ENCODE measurements at regions not wholly inside any gene's neighbourhood (a gene's known extent, or its start where the extent isn't known, plus 50 kb on each side); places are given as distances from the start of the nearest gene placed in this dataset.

DNA sequence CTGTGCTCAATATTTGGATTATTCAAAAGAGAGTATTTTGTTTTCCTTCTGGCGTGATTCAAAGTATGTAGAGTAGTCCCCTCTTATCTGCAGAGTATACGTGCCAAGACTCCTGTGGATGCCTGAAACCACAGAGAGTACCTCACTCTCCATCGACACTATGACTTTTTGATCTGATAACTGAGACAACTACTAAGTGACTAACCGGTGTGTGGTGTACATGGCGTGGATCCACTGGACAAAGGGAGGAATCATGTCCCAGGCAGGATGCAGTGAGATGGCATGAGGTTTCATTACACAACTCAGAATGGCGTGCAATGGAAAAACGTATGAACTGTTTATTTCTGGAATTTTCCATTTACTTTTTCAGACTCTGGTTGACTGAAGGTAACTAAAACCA lies 112.2 kb upstream of the PDE7B start:
- no peak for TF ChIP-seq CTCF (IDR thresholded peaks at IDR 0.05; ENCODE audit: control insufficient read depth, insufficient read depth, low read depth, low read length, missing control alignments)
- H3K4me3 ChIP-seq (ENCODE audit: control insufficient read depth, low read depth, low read length) = no peak overlapping the region
- DNase-seq (ENCODE audit: low read depth) = peak; percentile 55

DNA sequence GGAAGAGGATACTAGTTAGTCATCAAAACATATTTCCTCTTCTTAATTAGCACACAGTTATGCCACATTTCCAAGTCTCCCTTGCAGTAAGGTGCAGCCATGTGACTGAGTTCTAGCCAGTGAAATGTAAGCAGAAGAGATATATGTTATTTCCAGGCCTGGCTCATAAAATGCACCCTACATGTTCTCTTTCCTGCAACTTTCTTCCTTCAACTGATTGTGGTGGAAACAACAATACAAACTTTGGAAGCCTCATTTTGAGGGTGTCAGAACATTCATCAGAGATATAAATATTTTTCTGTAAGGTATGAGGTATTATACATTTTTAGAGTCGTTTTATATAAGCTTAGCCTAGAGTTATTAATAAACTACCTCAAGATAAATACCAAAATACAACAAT lies 110.9 kb upstream of the PDE7B start:
- no peak for TF ChIP-seq CTCF (IDR thresholded peaks at IDR 0.05; ENCODE audit: control insufficient read depth, insufficient read depth, low read depth, low read length, missing control alignments)
- H3K4me3 ChIP-seq (ENCODE audit: control insufficient read depth, low read depth, low read length) = no peak overlapping the region
- DNase-seq (ENCODE audit: low read depth) = no peak

DNA sequence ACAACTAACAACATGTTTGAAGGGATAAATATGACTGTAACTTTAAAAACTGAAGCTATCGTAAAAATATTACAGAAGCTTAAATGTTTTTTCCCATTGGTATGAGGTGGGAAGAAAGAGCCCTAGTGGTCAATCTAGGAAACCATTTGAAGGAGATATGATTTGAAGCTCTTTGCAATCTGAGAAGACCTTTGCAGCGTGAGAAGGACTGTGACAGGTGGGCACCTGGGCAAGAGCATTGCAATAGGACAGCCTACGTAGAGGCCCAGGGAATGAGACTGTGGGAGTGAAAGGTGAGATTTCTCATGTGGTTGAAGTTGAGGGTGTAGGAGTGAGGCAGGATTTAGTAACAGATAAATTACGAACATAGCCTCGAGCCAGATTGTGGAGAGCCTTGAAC lies 108.0 kb upstream of the PDE7B start:
- no peak overlapping the region for H3K4me3 ChIP-seq (ENCODE audit: control insufficient read depth, low read depth, low read length)
- DNase-seq (ENCODE audit: low read depth) = no peak
- no peak for TF ChIP-seq CTCF (IDR thresholded peaks at IDR 0.05; ENCODE audit: control insufficient read depth, insufficient read depth, low read depth, low read length, missing control alignments)

GRCh38 chr6:135748189-135748588 lies 103.3 kb upstream of the PDE7B start:
- H3K4me3 ChIP-seq (ENCODE audit: control insufficient read depth, low read depth, low read length) = no peak overlapping the region

DNA sequence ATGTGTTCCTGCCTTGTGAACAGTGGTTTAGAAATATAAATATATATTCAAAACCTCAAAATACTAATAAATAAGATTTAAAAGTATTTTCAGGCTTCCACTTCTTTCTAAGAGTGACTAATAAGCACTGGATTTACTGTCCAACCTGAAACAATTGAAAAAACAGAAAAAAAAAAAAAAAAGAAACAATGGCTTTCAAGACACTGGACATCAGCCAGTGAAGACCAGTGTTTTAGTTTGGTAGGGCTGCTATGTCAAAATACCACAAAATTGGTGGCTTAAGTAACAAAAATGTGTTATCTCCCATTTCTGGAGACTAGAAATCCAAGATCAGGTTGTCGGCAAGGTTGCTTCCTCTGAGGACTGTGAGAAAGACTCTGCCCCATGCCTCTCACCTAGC lies 101.4 kb upstream of the PDE7B start:
- DNase-seq (ENCODE audit: low read depth) = no peak
- TF ChIP-seq CTCF (IDR thresholded peaks at IDR 0.05; ENCODE audit: control insufficient read depth, insufficient read depth, low read depth, low read length, missing control alignments) = no peak
- H3K4me3 ChIP-seq (ENCODE audit: control insufficient read depth, low read depth, low read length) = no peak overlapping the region

More at GRCh38 chr6:135748189-135748588, 103.3 kb upstream of the PDE7B start:
- no peak for DNase-seq (ENCODE audit: low read depth)
- TF ChIP-seq CTCF (IDR thresholded peaks at IDR 0.05; ENCODE audit: control insufficient read depth, insufficient read depth, low read depth, low read length, missing control alignments) = no peak

DNA sequence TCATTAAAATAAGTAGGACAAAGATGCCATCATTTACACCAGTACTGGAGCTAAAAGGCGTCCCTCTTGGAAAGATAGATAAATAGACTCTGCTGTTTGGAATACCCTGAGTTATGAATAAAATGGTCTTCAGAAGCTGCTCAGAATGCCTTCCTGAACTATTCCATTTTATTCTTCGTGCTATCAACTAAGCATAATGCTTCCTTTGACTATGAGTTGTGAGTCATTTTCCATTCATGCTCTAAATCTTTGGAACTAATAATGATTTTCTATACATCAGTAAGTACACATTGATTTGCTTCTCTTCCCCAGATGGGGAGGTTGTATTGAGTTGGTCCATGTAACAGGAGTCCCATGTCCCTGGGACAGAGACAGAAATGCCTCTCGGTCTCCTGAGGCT lies 98.3 kb upstream of the PDE7B start:
- no peak for DNase-seq (ENCODE audit: low read depth)
- no peak for TF ChIP-seq CTCF (IDR thresholded peaks at IDR 0.05; ENCODE audit: control insufficient read depth, insufficient read depth, low read depth, low read length, missing control alignments)
- H3K4me3 ChIP-seq (ENCODE audit: control insufficient read depth, low read depth, low read length) = no peak overlapping the region

- TF ChIP-seq CTCF (IDR thresholded peaks at IDR 0.05; ENCODE audit: control insufficient read depth, insufficient read depth, low read depth, low read length, missing control alignments) = no peak
- no peak overlapping the region for H3K4me3 ChIP-seq (ENCODE audit: control insufficient read depth, low read depth, low read length)
- DNase-seq (ENCODE audit: low read depth) = no peak
These were observed 91.7 kb upstream of the PDE7B start for GRCh38 chr6:135759831-135760230.
